ENCODE measurements at regions not wholly inside any gene's neighbourhood (a gene's known extent, or its start where the extent isn't known, plus 50 kb on each side); places are given as distances from the start of the nearest gene placed in this dataset.

DNA sequence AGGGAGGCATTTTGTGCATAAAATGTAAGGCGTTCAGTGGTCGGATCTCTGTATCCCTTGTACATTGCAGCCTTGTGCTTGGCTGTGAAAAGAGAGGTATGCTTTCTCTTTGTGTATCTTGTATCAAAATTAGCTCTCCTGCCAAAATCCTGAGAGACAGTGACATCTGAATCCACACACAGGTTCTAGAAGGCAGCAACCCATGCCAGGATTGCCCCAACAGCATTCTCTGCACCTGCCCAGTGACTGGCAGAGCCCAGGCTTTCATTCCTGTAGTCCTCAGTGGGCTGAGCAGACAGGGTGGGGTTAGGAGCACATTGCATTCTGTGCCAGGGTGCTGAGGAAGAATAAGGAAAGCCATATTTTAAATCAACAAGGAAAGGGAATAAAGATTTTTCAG is 740.3 kb upstream of the RAB6C start:
- 2% methylated on average over 2 of the region's 2 CpGs for WGBS (ENCODE audit: low lambda C conversion rate)
- ATAC-seq (no peak), DNase-seq (ENCODE audit: low spot score) (no peak), FAIRE-seq (no peak)
- no peak overlapping the region for H3K27ac ChIP-seq (ENCODE audit: extremely low read length, insufficient read depth, low read length)
- no peaks in the 10 kb centered on the region for H3K36me3 ChIP-seq (replicated peaks in 1 of 2; ENCODE audit: control insufficient read depth in 1 of 2, insufficient read depth in 2 of 2, low read length in 2 of 2)
- no peak overlapping the region for H3K4me3 ChIP-seq (replicated peaks in 1 of 3; ENCODE audit: insufficient read depth in 1 of 3, low read depth in 2 of 3, low read length in 3 of 3)
- H3K4me1 ChIP-seq (ENCODE audit: insufficient read depth, low read length), result no peaks in the 10 kb centered on the region
- H3K9me3 ChIP-seq (ENCODE audit: low read length), result no peaks in the 10 kb centered on the region
- no peak overlapping the region for H3K4me2 ChIP-seq (ENCODE audit: low read depth, low read length)
- H3K27me3 ChIP-seq (ENCODE audit: control insufficient read depth in 1 of 2, insufficient read depth in 2 of 2, low read length in 2 of 2), result 0 out of 5 replicates have a peak, but pooled peaks cover 0 to 4% of the 10 kb centered on the region in 2 experiments
- BruUV-seq (replicated peaks), result no TSS peak
- H2AFZ ChIP-seq (ENCODE audit: low read length), result no peak overlapping the region
- H4K20me1 ChIP-seq (ENCODE audit: insufficient read depth, low read length), result no peaks in the 10 kb centered on the region
- no peak overlapping the region for H3K9ac ChIP-seq (ENCODE audit: insufficient read depth, low read depth, low read length)
- in situ Hi-C loops (cut with HindIII; ENCODE audit: extremely low pct_ligation_motif_present, low pct_unique_long_range_greater_than_20kb), result no loop called here
- TF ChIP-seq ZNF205 (CRISPR knock-in tag; IDR thresholded peaks at IDR 0.05) (no peak), ZMAT3 (CRISPR knock-in tag; conservative IDR thresholded peaks at IDR 0.05) (no peak)
- TF ChIP-seq, protein P1, sequence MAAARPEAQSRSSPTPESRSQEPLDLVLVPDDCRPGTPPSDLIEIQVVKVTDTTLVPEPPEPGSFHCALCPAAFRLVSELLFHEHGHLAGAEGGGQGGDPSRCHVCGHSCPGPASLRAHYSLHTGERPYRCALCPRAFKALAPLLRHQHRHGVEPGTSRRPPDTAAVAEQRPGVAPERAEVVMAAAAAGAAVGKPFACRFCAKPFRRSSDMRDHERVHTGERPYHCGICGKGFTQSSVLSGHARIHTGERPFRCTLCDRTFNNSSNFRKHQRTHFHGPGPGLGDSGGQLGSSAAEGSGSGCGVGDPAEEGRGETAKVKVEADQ (CRISPR knock-in tag; IDR thresholded peaks at IDR 0.05; ENCODE audit: borderline replicate concordance), result no peak
- ChIA-PET POLR2A (no interaction called here), CTCF (ENCODE audit: low intra/inter-chr PET ratio, low total read pairs) (no interaction called here)
- intact Hi-C loops (cut with micrococcal nuclease; ENCODE audit: unreplicated experiment), result no loop called here
- no peaks in the 10 kb centered on the region for H3K79me2 ChIP-seq (ENCODE audit: insufficient read depth, low read length)

DNA sequence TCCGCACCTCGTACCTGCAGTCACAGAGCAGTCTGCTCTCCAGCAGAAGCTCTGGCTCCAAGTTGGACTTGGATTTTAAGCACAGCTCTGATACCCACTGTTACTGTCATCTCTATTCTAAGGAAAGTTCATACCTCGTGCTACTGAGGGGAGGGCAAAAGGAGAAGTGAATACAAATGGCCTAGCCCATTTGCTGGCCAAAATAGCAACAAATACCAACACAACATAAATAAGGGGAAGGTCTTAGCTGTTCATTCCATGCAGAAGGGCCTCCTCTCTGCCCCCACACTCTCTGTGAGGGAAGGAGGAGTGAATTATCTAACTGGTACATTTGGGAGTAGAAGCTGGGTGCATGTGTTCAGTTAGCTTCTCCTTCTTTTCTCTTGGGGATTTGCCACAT is 739.4 kb upstream of the RAB6C start:
- H2AFZ ChIP-seq (ENCODE audit: low read length), result no peak overlapping the region
- H3K36me3 ChIP-seq (replicated peaks in 1 of 2; ENCODE audit: control insufficient read depth in 1 of 2, insufficient read depth in 2 of 2, low read length in 2 of 2), result no peaks in the 10 kb centered on the region
- BruUV-seq (replicated peaks), result no TSS peak
- TF ChIP-seq ZNF136 (CRISPR knock-in tag; IDR thresholded peaks at IDR 0.05; ENCODE audit: low read depth) (no peak), SRSF1 (optimal IDR thresholded peaks at IDR 0.05; ENCODE audit: low read depth, low read length) (no peak)
- TF ChIP-seq, protein P2, sequence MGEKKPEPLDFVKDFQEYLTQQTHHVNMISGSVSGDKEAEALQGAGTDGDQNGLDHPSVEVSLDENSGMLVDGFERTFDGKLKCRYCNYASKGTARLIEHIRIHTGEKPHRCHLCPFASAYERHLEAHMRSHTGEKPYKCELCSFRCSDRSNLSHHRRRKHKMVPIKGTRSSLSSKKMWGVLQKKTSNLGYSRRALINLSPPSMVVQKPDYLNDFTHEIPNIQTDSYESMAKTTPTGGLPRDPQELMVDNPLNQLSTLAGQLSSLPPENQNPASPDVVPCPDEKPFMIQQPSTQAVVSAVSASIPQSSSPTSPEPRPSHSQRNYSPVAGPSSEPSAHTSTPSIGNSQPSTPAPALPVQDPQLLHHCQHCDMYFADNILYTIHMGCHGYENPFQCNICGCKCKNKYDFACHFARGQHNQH (CRISPR knock-in tag; IDR thresholded peaks at IDR 0.05), result no peak
- H3K9ac ChIP-seq (ENCODE audit: insufficient read depth, low read depth, low read length), result no peak overlapping the region
- no peaks in the 10 kb centered on the region for H4K20me1 ChIP-seq (ENCODE audit: insufficient read depth, low read length)
- no peaks in the 10 kb centered on the region for H3K79me2 ChIP-seq (ENCODE audit: insufficient read depth, low read length)
- H3K4me2 ChIP-seq (ENCODE audit: low read depth, low read length), result no peak overlapping the region
- no peak for DNase-seq (ENCODE audit: low spot score)
- H3K4me3 ChIP-seq (replicated peaks in 1 of 3; ENCODE audit: insufficient read depth in 1 of 3, low read depth in 2 of 3, low read length in 3 of 3), result no peak overlapping the region
- no peak for ATAC-seq
- H3K9me3 ChIP-seq (ENCODE audit: low read length), result no peaks in the 10 kb centered on the region
- ChIA-PET POLR2A (no interaction called here), CTCF (ENCODE audit: low intra/inter-chr PET ratio, low total read pairs) (no interaction called here)
- H3K4me1 ChIP-seq (ENCODE audit: insufficient read depth, low read length), result no peaks in the 10 kb centered on the region
- intact Hi-C loops (cut with micrococcal nuclease; ENCODE audit: unreplicated experiment), result no loop called here
- H3K27me3 ChIP-seq (ENCODE audit: control insufficient read depth in 1 of 2, insufficient read depth in 2 of 2, low read length in 2 of 2), result 0 out of 5 replicates have a peak, but pooled peaks cover 0 to 4% of the 10 kb centered on the region in 2 experiments
- 21% methylated on average over 3 of the region's 3 CpGs for WGBS (ENCODE audit: low lambda C conversion rate)
- in situ Hi-C loops (cut with HindIII; ENCODE audit: extremely low pct_ligation_motif_present, low pct_unique_long_range_greater_than_20kb), result no loop called here
- no peak overlapping the region for H3K27ac ChIP-seq (ENCODE audit: extremely low read length, insufficient read depth, low read length)
- FAIRE-seq, result no peak
